ENCODE measurements at regions not wholly inside any gene's neighbourhood (a gene's known extent, or its start where the extent isn't known, plus 50 kb on each side); places are given as distances from the start of the nearest gene placed in this dataset.

GRCh38 chr5:175381130-175381529 is 62.9 kb downstream of the DRD1 start:
- TF ChIP-seq POLR2AphosphoS5 (IDR thresholded peaks at IDR 0.05) (no peak), CTCF (IDR thresholded peaks at IDR 0.05) (no peak)
